ENCODE measurements at regions not wholly inside any gene's neighbourhood (a gene's known extent, or its start where the extent isn't known, plus 50 kb on each side); places are given as distances from the start of the nearest gene placed in this dataset.

DNA sequence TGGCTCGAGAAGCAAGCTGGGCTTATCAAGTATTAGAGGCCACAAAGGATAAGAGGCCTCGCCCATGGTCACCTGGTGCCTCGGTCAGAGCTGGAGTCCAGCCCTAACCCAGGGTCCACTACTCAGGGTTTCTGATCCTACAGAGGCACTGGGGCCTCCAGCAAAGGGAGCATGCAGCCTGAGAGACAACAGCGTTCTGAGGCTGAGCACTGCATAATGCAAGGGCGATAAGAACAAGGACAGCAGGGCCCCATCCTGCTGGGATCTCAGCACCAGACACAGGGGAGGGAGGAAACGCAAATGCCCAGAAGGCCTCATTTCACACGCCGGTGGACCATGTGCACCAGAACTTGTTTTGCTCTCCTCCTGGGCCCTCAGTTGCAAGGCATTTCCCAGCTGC, 63.0 kb downstream of the C5orf15 start:
- no peak for TF ChIP-seq POLR2A (IDR thresholded peaks at IDR 0.05)
- TF ChIP-seq, protein P1, sequence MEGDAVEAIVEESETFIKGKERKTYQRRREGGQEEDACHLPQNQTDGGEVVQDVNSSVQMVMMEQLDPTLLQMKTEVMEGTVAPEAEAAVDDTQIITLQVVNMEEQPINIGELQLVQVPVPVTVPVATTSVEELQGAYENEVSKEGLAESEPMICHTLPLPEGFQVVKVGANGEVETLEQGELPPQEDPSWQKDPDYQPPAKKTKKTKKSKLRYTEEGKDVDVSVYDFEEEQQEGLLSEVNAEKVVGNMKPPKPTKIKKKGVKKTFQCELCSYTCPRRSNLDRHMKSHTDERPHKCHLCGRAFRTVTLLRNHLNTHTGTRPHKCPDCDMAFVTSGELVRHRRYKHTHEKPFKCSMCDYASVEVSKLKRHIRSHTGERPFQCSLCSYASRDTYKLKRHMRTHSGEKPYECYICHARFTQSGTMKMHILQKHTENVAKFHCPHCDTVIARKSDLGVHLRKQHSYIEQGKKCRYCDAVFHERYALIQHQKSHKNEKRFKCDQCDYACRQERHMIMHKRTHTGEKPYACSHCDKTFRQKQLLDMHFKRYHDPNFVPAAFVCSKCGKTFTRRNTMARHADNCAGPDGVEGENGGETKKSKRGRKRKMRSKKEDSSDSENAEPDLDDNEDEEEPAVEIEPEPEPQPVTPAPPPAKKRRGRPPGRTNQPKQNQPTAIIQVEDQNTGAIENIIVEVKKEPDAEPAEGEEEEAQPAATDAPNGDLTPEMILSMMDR (IDR thresholded peaks at IDR 0.05) = no peak

All from right lobe of liver (tissue), 4 donors.